GM21619 (cell line): ENCODE measurements at regions not wholly inside any gene's neighbourhood (a gene's known extent, or its start where the extent isn't known, plus 50 kb on each side); places are given as distances from the start of the nearest gene placed in this dataset.
"Not testable (repeated sequence)": the region's sequence is repeated elsewhere in the genome, so short reads cannot be mapped to it uniquely, and the experiment has no call there.

Experiments
- ATAC-seq: cut with Tn5 transposase; IDR thresholded peaks from one replicate; pipeline ENCODE4 v1.9.1; 2021; ENCODE audit not compliant: unreplicated experiment

GRCh38 chr11:105432241-105432995 is 177.5 kb upstream of the GRIA4 start:
- ATAC-seq = no peak

DNA sequence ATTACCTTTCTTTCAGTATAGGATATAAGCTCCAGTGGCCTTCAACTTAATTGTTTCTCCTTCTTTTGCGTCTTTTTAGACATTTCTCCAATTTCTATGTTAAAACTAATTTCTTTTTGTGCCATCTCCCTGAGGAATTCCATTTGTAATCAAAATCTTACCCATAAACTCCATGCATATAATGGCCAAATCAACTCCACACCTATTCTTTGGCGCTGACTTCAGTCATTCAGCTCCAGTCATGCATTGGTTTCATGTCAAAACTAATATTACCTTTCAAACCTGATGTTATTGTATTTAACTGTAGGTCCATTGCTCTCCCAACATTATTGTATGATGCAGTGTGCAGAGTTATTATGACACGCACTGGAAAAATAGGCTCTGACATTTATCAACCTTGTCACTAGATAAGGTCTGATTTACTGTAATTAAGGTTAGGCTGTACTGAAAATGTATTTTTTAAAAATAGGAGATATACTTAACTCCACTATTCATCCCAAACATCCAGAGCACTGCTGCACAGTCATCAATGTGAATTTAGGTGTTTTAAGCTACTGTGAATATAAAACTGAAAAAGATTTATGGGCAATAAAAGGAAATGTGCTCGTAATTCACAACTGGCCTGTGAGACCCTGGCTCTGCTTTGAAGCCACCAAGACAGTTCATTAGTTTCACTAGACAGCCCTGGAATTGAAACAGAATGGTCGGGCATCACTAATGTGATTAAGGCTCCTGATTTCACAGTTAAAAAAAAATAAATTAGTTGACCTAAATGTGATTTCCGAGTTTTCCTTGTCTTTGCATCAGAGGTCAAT is 180.6 kb upstream of the GRIA4 start:
- no peak for ATAC-seq

- no peak for ATAC-seq
These were observed 202.8 kb upstream of the GRIA4 start for GRCh38 chr11:105407101-105407500.

GRCh38 chr11:105401269-105401809 is 208.5 kb upstream of the GRIA4 start:
- ATAC-seq = no peak

- ATAC-seq = no peak
These were observed 210.4 kb upstream of the GRIA4 start for GRCh38 chr11:105399511-105399910.

- no peak for ATAC-seq
These were observed 211.2 kb upstream of the GRIA4 start for GRCh38 chr11:105398636-105399035.

GRCh38 chr11:105393326-105393725 is 216.5 kb upstream of the GRIA4 start:
- no peak for ATAC-seq

GRCh38 chr11:105392556-105392955 is 217.3 kb upstream of the GRIA4 start:
- no peak for ATAC-seq

DNA sequence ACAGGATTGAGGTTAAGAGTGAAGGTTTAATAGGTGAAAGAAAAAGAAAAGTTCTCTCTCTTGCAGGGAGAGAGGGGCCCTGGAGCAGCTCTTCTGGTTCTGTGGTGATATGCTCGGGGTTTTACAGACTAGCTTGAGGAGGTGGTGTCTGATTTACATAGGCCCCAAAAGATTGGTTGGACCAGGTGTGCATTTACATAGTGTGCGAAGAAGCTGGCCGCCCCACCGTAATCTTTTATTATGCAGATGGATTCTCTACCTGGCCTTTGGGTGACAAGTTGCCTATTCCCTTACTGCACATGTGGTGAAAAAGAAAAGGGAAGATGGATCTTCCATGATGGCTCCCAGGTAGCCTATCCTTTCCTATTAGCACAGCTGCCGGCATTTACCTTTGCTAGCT is 219.9 kb upstream of the GRIA4 start:
- no peak for ATAC-seq

DNA sequence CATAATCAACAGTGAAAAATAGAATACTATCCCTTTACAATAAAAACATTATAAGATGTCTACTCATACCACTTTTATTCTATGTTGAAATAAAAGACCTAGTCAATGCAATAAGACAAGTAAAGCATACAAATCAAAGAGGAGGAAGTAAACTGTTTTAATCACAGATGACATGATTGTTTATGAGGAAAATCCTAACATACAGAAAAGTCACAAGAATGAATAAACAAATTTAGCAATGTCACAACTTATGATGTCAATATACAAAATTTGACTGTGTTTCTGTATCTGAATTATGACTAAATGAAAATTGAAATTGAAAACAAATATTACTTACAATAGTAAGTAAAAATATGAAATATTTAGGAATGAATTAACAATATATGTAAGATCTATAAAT is 221.9 kb upstream of the GRIA4 start:
- no peak for ATAC-seq

DNA sequence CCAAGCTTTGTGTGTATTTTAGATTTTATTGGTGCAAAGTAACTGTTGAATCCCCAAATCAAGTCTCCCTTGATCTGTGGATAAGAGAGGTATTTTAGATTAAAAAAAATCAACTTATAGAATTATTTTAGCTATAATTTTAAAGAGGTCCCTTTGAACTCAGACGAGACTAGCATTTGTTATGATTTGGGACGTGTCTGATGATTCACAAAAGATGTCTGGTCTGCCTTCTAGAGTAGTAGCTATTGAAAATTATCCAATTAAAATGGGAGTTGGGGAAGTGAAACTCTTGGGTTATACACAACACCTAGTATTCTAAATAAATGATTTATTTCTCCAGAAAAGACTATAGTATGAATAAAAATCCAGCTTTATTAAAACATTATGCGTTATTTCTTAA is 227.9 kb upstream of the GRIA4 start:
- ATAC-seq = no peak

- ATAC-seq = no peak
These were observed 232.0 kb upstream of the GRIA4 start for GRCh38 chr11:105377870-105378269.

DNA sequence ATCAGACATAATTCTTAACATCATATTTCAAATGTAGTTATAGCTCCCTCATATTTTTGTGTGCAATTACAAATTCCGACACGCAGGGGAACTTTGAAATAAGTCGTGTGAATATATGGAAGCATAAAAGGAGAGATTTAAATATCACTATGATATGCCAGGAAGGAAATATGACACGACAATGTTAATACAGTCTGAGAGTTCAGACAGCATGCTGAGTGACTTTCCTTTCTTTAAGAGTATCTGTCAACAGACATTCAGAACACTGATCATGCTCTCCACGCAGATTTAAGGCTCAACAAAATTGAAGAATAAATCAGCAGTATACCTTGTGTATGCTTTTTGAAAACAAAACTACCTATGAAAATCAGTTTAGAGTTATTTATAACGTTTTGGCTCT is 232.6 kb upstream of the CARD18 start:
- no peak for ATAC-seq

DNA sequence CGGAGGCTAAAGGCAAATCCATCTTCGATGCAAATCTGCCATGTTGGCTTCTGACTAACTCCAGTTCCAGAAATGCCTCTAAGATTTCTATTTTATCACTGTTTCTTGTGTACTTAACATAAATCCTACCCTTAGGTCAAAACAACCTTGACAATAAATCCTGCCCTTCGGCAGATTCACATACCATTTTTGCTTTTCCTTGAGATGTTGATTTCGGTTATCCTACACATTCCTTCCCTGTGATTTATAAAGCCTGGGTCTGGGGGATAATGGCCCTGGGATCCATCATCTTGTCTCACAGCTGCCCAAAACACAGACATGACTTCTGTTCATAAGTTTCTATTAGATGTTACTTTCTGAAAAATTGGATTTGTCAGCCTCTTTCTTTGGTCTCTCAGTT is 231.7 kb upstream of the CARD18 start:
- ATAC-seq = no peak

GRCh38 chr11:105368711-105369110 is 229.1 kb upstream of the CARD18 start:
- ATAC-seq = no peak

DNA sequence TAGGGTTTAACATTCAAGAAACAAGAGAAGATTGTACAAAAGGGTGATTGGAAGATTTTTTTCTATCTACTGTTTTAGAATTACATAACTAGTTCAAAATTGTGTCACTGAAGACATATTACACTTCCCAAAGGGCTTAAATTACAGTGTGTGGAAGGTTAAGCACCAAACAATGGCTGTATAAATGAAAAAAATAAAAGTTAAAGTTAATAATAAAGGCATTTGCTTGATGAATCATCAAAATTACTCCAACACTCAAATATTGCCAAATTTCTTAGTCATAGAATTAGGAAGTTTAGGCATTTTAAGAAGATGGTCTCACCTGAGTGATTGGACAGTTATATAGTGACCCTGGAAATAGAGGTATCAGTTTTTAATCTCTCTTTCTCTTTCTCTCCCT is 227.6 kb upstream of the CARD18 start:
- ATAC-seq = no peak

- no peak for ATAC-seq
These were observed 222.1 kb upstream of the CARD18 start for GRCh38 chr11:105361651-105362050.

GRCh38 chr11:105357764-105358163 is 218.2 kb upstream of the CARD18 start:
- no peak for ATAC-seq

GRCh38 chr11:105357146-105357545 is 217.6 kb upstream of the CARD18 start:
- no peak for ATAC-seq

DNA sequence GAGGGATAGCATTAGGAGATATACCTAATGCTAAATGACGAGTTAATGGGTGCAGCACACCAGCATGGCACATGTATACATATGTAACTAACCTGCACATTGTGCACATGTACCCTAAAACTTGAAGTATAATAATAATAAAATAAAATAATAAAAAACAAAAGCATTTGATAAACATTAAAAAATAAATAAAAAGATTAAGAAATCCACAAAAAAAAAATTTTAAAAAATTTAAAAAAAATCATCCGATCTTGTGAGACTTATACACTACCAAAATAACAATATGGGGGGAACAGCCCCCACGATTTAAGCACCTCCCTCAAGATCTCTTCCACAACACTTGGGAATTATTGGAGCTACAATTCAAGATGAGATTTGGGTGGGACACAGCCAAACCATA is 210.3 kb upstream of the CARD18 start:
- not testable (repeated sequence) for ATAC-seq

GRCh38 chr11:105344938-105345337 is 205.4 kb upstream of the CARD18 start:
- ATAC-seq = no peak

DNA sequence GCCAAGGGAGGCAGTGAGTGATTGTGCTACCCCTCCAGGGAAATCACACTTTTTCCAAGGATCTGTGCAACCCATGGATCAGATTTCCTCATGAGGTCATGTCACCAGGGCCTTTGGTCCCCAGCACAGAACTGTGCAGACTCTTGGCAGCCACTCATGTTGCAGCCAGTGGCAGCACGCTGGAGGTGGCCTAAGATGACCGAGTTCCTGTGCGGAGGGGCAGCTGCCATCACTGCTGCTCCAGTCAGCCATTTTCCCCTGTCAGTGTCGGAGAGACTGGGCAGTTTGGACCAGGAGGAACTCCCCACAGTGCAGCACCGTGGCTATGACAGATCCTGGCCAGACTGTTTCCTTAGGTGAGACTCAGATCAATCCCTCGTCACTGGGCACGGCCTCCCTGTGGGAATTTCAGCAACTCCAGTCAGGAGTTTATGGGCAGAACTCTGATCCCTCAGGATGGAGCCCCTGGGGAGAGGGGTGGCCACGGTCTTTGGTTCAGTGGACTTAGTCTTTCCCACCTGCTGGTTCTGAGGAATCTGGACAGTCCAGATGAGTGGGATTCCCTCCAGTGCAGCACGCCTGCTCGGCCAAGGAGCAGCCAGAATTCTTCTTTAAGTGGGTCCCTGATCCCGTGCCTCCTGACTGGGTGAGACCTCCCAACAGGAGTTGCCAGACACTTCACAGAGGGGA is 194.6 kb upstream of the CARD18 start:
- ATAC-seq = no peak
